Right forelimb (tissue), 1 donor: ENCODE measurements at regions not wholly inside any gene's neighbourhood (a gene's known extent, or its start where the extent isn't known, plus 50 kb on each side); places are given as distances from the start of the nearest gene placed in this dataset.

Experiments used
- DNase-seq: peaks from one replicate; pipeline ENCODE4 v3.0.0-alpha.2; 2018

- DNase-seq: no peak
Measured at GRCh38 chr5:112668911-112669310, 68.8 kb upstream of the APC start.

- no peak for DNase-seq
Measured at GRCh38 chr5:112669328-112669963, 68.2 kb upstream of the APC start.

DNA sequence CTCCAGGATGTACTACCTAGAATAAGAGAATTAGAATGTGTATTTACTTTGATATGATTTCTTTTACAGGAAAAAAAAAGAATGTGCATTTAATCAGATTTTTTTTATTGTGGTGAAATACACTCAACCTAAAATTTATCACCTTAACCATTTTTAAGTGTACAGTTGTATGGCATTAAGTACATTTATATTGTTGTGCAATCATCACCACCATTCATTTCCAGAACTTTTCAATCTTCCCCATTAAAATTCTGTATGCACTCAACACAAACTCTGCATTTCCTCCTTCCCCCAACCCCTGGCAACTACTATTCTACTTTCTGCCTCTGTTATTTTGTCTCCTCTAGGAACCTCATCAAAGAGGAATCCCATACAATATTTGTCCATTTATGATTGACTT, 66.0 kb upstream of the APC start:
- DNase-seq: no peak

DNA sequence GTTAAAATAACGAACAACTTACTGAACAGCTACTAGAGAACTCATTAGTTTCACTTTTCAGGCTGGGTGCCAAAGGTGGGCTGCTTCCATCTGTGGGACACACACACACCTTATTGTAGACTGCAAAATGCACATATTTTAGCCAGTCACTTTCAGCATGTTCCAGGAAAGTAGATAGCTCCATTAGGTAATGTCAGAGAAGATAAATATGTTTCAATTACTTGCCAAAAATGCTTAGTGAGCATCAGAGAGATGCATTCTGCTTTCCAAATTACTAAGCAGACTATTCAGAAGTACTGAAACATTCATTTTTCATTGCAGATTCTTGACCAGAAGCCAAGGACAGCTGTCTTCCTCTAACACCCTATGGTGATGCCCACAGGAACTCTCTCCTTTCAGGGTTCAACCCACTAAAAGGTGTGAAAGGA, 56.2 kb upstream of the APC start:
- no peak for DNase-seq

DNA sequence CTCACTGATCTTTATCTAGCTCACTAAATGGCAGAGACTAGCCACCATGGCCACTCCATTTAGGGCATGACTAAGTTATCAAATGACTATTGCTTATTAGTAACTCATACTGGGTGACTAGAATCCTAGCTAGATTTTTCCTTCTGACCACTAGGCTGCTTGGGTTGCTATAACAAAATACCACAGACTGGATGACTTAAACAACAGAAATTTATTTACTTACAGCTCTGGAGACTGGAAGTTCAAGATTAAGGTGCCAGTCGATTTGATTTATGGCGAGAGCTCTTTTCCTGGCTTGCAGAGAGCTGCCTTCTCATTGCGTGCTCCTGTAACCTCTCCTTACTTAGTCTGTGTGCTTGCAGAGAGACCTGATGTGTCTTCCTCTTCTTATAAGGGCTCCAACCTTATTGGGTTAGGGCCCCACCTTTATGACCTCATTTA, 55.0 kb upstream of the APC start:
- no peak for DNase-seq

DNA sequence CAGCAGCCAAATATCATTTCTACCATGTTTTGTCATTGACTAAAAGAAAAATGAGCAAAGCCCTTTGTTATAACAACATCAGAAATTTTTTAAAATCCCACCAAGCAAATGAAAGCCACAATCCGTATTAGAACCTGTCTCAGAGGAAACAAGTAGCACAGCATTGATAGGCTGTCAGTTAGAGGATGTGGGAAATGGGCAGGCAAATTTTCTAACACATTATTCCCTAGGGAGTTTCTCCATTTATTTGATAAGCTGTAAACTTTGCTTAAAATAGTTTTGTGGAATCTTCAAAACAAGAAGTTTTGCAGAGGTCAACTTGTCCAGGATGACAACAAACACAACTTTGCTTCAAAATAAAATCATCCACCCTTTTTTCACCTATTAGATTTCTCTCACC, 53.6 kb upstream of the APC start:
- DNase-seq: no peak

GRCh38 chr5:112684737-112685136, 52.9 kb upstream of the APC start:
- DNase-seq: no peak

DNA sequence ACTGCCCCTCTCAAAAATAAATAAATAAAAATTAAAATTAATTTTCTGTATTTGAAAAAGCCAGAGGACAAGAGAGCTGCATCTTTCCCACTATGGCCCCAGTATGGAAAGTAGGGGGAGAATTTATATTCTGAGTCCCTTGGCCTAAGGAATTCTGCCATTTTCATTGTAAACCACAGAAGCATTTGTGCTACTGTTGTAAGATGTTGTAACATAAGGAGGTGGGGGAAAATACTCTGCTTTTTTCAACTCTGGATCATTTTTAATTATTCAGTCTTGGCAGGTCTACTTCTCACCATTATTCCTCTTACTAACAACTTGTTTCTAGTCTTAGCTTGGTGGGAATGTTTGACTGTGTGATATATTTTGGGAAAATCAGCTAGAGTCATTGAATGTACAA, 52.3 kb upstream of the APC start:
- no peak for DNase-seq

DNA sequence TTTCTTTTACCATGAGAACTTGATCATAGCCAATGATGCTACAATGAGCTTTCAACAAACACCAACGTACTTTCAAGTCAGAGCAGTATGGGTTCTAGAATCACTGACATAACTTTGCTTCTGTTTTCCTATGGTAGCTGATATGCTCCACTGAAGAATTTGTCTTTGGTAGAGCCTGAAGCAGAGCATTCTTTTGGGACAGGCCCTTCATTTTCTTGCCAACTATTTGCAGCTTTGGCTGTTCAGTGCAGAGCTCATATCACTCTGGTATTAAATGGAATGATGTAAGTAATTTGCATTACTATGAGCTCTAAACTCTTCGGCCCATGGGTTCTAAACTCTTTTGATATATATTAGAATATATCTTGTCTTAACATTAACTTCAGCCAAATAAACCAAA, 51.8 kb upstream of the APC start:
- DNase-seq: no peak

DNA sequence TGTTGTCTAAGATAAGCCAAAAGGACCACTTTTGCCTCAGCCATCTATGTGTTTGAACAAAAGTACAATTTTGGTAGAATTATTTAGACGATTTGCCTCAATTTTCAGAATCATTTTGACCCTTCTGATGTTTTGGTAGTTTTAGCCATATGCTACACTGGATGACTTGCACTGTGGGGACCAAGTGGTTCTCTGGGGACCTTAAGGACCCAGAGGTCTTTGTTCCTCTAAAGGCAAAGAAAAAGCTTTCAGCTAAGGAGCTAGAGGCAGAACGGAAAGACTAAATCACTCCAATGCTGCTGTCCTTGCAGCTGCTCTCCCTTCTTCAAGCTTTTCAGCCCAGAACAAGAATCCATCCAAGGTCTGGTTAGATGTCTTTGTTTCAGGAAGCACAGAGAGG, 51.0 kb upstream of the APC start:
- DNase-seq: no peak

DNA sequence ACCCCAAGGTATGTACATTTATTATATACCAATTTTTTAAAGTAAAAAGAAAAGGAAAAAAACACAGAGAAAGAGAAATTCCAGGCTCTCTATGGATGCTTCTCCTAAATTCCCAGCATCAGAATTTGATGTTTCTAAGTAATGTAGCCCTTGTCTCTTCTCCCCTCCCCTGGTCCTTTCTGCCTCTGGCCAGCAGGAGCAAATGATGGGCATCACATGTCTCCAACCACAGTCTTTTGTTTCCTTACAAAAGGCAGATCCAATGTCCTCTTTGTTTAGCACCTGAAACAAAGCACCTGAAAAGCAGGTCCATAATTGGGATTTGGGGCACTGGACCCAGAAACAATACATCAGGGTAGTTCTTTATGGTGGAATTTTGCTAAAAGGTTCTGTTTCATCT, 50.4 kb upstream of the APC start:
- no peak for DNase-seq
